Sigmoid colon (tissue), 4 donors: ENCODE measurements at regions not wholly inside any gene's neighbourhood (a gene's known extent, or its start where the extent isn't known, plus 50 kb on each side); places are given as distances from the start of the nearest gene placed in this dataset.

ENCODE experiments used
- EP300 ChIP-seq, 4 donors: sonication (generic); formaldehyde crosslinking; IDR thresholded peaks; one replicate each; pipeline ENCODE4 v1.6.1; 2017; ENCODE audit warnings: antibody characterized with exemption in 4 of 4
- POLR2A ChIP-seq, 2 donors: fragments of 450-650 bp; IDR thresholded peaks; one replicate each; pipeline ENCODE4 v1.6.1; 2016; ENCODE audit warnings: antibody characterized with exemption in 2 of 2, mild to moderate bottlenecking in 2 of 2, moderate library complexity in 2 of 2
- POLR2AphosphoS5 ChIP-seq, 4 donors: sonication (generic); formaldehyde crosslinking; IDR thresholded peaks; one replicate each; pipeline ENCODE4 v1.6.1; 2017; ENCODE audit warnings: antibody characterized with exemption in 4 of 4
- TF ChIP-seq, protein P1 (sequence below), 4 experiments: fragments of 450-650 bp in 3 of 4; fragments of 200-600 bp in 1 of 4; IDR thresholded peaks; one replicate each; pipeline ENCODE4 v1.5.1; 2016 to 2019; ENCODE audit warnings: antibody characterized with exemption in 4 of 4, mild to moderate bottlenecking in 3 of 4, moderate library complexity in 2 of 4

DNA sequence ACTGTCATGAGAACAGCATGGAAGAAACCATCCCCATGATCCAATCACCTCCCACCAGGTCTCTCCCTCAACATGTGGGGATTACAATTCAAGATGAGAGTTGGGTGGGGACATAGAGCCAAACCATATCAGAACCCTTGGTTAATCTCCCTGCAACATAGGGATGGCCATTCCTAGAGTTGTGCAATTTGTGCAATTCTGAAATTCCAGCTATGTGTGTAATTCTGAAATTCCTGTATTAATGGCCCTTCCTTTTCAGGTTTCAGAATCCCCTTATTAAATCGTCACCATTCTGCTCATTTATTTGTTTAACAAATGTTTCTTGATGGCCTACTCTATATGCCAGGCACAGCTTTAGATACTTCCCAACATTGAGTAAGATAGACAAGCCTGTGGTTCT, 282.6 kb downstream of the SMARCA2 start:
- TF ChIP-seq, protein P1, sequence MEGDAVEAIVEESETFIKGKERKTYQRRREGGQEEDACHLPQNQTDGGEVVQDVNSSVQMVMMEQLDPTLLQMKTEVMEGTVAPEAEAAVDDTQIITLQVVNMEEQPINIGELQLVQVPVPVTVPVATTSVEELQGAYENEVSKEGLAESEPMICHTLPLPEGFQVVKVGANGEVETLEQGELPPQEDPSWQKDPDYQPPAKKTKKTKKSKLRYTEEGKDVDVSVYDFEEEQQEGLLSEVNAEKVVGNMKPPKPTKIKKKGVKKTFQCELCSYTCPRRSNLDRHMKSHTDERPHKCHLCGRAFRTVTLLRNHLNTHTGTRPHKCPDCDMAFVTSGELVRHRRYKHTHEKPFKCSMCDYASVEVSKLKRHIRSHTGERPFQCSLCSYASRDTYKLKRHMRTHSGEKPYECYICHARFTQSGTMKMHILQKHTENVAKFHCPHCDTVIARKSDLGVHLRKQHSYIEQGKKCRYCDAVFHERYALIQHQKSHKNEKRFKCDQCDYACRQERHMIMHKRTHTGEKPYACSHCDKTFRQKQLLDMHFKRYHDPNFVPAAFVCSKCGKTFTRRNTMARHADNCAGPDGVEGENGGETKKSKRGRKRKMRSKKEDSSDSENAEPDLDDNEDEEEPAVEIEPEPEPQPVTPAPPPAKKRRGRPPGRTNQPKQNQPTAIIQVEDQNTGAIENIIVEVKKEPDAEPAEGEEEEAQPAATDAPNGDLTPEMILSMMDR (IDR thresholded peaks at IDR 0.05), result no peak
- TF ChIP-seq EP300 (IDR thresholded peaks at IDR 0.05) (no peak), POLR2AphosphoS5 (IDR thresholded peaks at IDR 0.05) (no peak), POLR2A (IDR thresholded peaks at IDR 0.05) (no peak)
